ENCODE measurements at regions not wholly inside any gene's neighbourhood (a gene's known extent, or its start where the extent isn't known, plus 50 kb on each side); places are given as distances from the start of the nearest gene placed in this dataset.
"Not testable (repeated sequence)": the region's sequence is repeated elsewhere in the genome, so short reads cannot be mapped to it uniquely, and the experiment has no call there.

DNA sequence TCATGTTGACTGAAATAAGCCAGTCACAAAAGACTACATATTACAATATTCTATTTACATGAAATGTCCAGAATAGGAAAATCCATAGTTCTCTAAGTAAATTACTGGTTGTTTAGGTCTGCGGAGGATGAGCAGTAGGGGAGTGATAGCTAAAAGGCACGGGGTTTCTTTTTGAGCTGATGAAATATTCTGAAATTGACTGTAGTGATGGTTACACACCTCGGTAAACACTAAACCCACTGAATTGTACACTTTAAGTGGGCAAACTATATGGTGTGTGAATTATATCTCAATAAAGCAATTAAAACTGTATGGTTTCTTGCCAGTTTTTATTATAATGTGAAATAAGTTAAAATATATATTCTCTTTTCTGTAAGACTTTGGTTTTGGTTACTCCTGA, 77.7 kb upstream of the TMED7 start:
- no peak for DNase-seq (ENCODE audit: low read depth)
- no peak overlapping the region for H3K4me3 ChIP-seq (ENCODE audit: low read depth, low read length)
- TF ChIP-seq MAX (IDR thresholded peaks at IDR 0.05; ENCODE audit: low read depth, low read length), result no peak
- TF ChIP-seq POLR2A (IDR thresholded peaks at IDR 0.05; ENCODE audit: extremely low read depth, insufficient read length), result no peak
- TF ChIP-seq MYC (IDR thresholded peaks at IDR 0.05; ENCODE audit: low read depth, low read length), result no peak
- no peak for TF ChIP-seq CTCF (IDR thresholded peaks at IDR 0.05; ENCODE audit: low read depth, low read length)

- H3K4me3 ChIP-seq (ENCODE audit: low read depth, low read length), result no peak overlapping the region
- no peak for DNase-seq (ENCODE audit: low read depth)
- no peak for TF ChIP-seq MAX (IDR thresholded peaks at IDR 0.05; ENCODE audit: low read depth, low read length)
- no peak for TF ChIP-seq POLR2A (IDR thresholded peaks at IDR 0.05; ENCODE audit: extremely low read depth, insufficient read length)
- no peak for TF ChIP-seq CTCF (IDR thresholded peaks at IDR 0.05; ENCODE audit: low read depth, low read length)
- TF ChIP-seq MYC (IDR thresholded peaks at IDR 0.05; ENCODE audit: low read depth, low read length), result no peak
These were observed 76.2 kb upstream of the TMED7 start for GRCh38 chr5:115702025-115702424.

GRCh38 chr5:115699967-115700366, 74.1 kb upstream of the TMED7 start:
- TF ChIP-seq CTCF (IDR thresholded peaks at IDR 0.05; ENCODE audit: low read depth, low read length), result no peak
- no peak for TF ChIP-seq POLR2A (IDR thresholded peaks at IDR 0.05; ENCODE audit: extremely low read depth, insufficient read length)
- TF ChIP-seq MAX (IDR thresholded peaks at IDR 0.05; ENCODE audit: low read depth, low read length), result no peak
- H3K4me3 ChIP-seq (ENCODE audit: low read depth, low read length), result no peak overlapping the region
- DNase-seq (ENCODE audit: low read depth), result no peak

DNA sequence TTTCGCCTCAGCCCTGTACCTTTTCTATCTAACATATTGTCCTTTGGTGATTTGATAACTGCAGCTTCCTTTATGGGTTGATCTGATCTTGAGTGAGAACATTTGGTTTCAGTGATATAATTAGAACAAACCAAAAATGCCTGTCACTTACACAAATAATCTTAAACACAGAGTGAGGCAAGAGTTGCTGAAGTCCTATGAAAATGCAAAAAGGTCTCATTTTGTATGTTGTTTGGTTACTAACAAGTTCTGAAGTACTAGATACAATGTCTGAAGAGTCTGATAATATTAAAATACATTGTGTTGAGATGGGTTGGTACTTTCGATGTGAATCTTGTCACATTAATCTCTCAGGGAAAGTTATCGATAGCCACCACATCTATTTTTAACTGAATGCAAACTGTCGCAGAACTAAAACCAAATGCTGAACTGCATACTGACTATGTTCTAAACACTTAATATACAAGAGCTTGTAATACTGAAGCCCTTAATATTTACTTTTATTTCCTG, 70.4 kb upstream of the TMED7 start:
- H3K4me3 ChIP-seq (ENCODE audit: low read depth, low read length), result no peak overlapping the region
- DNase-seq (ENCODE audit: low read depth), result no peak
- TF ChIP-seq MYC (IDR thresholded peaks at IDR 0.05; ENCODE audit: low read depth, low read length), result no peak
- TF ChIP-seq CTCF (IDR thresholded peaks at IDR 0.05; ENCODE audit: low read depth, low read length), result no peak
- TF ChIP-seq MAX (IDR thresholded peaks at IDR 0.05; ENCODE audit: low read depth, low read length), result no peak
- no peak for TF ChIP-seq POLR2A (IDR thresholded peaks at IDR 0.05; ENCODE audit: extremely low read depth, insufficient read length)

- TF ChIP-seq MYC (IDR thresholded peaks at IDR 0.05; ENCODE audit: low read depth, low read length), result no peak
- no peak for TF ChIP-seq CTCF (IDR thresholded peaks at IDR 0.05; ENCODE audit: low read depth, low read length)
- TF ChIP-seq POLR2A (IDR thresholded peaks at IDR 0.05; ENCODE audit: extremely low read depth, insufficient read length), result no peak
- no peak for TF ChIP-seq MAX (IDR thresholded peaks at IDR 0.05; ENCODE audit: low read depth, low read length)
- DNase-seq (ENCODE audit: low read depth), result no peak
These were observed 69.6 kb upstream of the TMED7 start for GRCh38 chr5:115695310-115695880.

DNA sequence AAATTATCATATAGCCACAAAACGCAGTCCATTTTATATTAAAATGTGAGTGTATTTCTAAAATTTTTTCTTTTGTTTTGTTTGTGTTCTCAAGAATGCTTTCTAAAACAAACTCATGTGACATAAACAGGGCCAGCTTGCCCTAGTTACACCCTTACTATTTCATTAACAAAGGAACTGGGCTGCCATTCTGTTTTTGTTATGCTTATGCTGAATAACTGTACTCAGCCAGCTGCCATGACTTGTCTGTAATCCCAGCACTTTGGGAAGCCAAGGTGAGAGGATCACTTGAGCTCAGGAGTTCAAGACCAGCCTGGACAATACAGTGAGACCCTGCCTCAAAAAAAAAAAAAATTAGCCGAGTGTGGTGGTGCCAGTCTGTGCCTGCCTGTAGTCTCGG, 66.0 kb upstream of the TMED7 start:
- H3K4me3 ChIP-seq (ENCODE audit: low read depth, low read length); DNase-seq (ENCODE audit: low read depth): not testable (repeated sequence)

More at GRCh38 chr5:115695310-115695880, 69.6 kb upstream of the TMED7 start:
- no peak overlapping the region for H3K4me3 ChIP-seq (ENCODE audit: low read depth, low read length)
